GM21723 (cell line): ENCODE measurements at regions not wholly inside any gene's neighbourhood (a gene's known extent, or its start where the extent isn't known, plus 50 kb on each side); places are given as distances from the start of the nearest gene placed in this dataset.

ENCODE experiments used
- ATAC-seq: cut with Tn5 transposase; IDR thresholded peaks from one replicate; pipeline ENCODE4 v1.9.1; 2021; ENCODE audit warnings: mild to moderate bottlenecking, moderate library complexity; ENCODE audit not compliant: unreplicated experiment

DNA sequence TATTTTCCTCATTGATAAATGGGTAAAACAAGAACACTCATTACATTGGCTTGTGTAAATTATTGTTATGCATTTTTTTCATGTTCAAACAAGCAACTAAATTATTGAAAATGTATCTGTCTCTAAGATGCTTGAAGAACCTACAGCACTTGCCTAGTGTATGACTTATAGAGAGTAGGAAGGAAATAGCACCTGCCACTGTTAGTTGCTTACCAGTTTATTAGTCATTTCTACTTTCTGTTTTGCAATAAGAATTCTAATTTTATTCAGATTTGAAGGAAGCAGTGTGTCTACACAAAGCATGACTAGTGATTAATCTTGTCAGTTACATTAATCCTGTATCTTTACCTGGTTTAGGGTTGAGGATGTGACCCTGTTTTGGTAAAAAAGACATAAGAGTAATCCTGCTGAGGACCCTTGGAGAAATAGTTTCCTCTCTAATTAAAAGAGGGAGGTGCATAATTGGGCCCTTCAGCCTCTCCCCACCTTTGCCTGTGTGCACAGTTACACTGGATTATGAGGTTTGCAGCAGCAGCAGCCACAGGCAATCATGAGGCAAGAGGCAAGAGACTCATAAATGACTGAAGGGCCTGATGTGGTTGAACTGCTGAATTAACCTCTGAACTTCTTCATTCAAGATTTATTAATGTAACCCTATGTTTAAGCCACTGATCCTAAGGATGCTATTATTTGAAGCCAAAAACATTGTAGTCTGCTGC lies 1202.1 kb downstream of the ADGRL3 start:
- no peak for ATAC-seq

DNA sequence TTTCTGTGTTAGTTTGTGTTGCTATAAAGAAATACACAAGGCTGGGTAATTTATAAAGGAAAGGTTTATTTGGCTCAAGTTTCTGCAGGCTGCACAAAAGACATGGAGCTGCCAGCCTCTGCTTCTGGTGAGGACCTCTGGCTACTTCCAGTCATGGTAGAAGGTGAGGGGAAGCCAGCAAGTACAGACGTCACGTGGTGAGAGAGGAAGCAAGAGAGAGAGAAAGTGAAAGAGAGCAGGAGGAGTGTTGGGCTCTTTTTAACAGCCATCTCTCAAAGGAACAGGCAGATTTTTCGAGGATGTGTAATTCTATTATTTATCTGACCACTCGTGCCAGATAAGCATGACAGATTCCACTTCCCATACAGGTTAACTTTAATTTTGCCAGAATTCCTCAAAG lies 1199.1 kb downstream of the ADGRL3 start:
- ATAC-seq, result no peak

DNA sequence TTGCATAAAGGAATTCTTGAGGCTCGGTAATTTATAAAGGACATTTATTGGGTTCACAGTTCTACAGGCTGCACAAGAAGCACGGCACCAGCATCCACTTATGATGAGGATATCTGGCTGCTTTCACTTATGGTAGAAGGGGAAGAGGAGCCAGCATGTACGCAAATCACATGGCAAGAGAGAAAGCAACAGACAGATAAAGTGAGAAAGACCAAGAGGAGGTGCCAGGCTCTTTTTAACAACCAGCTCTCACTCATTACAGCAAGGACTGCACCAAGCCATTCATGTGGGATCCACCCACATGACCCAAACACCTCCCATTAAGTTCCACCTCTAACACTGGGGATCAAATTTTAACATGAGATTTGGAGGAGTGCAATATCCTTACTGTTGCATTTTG lies 1198.2 kb downstream of the ADGRL3 start:
- no peak for ATAC-seq

GRCh38 chr4:62394766-62395165 lies 1194.6 kb downstream of the ADGRL3 start:
- no peak for ATAC-seq

DNA sequence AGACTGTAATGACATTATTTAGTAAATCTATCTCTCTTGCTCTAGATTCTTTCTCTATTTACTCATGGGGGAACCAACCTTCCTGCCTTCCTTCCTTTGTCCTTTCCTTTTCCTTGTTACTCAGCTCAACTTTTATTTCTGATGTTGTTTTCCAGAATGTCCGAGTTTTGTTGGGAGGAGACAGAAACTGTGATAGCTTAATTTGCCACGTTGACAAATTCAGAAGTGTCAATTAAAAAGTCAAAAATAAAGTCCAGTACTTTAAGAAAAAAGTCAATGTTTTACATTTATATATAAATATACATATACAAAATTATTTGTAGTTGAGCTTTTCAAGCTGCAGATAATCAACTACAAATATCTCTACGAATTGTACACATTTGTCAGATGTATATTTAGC lies 1187.7 kb downstream of the ADGRL3 start:
- no peak for ATAC-seq

DNA sequence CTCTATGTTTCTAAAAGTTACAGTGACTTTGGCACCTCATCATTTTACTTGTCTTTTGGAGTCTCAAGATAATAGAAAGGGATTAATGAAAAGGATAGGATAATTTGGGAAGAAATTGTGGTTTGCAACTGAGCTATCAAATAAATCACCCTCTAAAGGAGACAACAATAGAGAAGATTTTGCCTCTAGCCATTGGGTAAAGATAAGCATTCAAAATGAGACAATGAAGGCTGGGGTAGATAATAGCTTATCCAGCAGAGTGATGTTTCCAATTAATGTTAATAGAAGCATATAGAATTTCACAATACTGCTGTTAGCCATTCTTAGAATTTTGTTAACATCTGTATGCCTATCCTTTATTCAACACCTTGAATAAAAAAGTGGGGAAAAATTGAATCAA lies 1177.6 kb downstream of the ADGRL3 start:
- no peak for ATAC-seq

DNA sequence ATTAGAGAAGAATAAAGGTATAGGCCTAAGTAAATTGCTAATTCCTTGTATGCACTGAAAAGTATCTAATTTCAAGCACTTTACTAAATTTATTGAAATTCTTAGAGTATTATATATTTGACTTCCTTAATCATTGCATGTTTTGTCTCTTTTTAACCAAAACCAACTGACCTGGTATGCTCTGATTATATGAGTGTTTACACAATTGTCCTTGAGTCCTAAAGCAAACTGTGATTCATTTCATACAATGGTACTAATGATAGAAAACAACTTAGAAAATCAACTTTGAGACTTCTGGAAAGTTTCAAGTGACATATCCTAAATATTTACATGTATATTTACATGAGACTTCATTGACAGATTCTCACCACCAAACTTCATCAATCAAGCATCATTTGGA lies 1177.1 kb downstream of the ADGRL3 start:
- no peak for ATAC-seq

DNA sequence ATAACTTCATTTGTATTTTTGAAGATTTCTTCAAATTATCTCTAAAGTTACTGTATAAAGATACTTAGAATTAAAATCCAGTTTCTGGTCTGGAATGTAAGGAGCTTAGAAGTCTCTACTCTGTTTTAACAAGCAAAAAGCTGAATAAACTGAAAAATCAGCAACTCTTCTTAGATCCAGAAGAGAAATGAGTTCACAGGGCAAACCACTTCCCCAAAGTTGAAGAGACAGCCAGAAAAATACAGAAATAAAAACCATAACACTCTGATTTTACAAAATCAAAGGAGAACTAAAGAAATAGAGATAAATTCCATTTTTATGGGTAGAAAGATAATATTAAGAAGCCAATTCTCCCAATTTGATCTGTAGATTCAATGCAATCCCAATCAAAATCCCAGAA lies 1166.8 kb downstream of the ADGRL3 start:
- no peak for ATAC-seq

- no peak for ATAC-seq
These were observed 1160.0 kb downstream of the ADGRL3 start for GRCh38 chr4:62360156-62360545.

DNA sequence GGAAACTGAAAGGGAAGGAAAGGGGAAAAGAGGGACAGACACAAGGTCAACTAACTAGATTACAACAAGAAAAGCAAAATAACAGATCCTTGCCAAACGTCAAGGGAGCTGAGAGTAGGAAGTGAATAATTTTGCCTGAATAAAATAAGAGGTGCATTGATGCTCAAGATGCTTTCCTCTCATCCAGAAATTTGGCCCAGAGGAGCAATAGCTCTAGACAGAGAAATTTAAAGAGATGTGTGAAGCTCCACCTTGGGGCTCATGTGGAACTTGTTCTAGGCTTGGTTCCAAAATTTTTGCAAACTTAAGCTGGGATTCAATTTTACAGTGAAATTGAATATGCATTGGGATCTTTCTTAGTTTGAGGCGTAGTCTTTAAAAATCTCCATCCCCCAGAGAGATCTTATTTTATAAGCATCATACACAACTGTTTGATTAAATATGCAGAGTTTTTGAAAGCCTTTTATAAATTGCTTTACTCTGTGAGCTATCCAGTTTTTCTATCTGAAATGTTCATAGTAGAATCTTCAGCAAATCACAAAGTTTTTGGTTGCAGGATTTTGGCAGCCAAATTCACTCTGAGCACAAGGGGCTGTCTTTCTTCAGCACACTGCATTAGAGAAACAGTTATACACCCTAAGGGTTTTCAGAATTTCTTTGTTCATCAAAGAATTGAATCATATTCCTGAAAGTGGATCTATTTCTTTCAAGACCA lies 1159.5 kb downstream of the ADGRL3 start:
- ATAC-seq, result no peak

DNA sequence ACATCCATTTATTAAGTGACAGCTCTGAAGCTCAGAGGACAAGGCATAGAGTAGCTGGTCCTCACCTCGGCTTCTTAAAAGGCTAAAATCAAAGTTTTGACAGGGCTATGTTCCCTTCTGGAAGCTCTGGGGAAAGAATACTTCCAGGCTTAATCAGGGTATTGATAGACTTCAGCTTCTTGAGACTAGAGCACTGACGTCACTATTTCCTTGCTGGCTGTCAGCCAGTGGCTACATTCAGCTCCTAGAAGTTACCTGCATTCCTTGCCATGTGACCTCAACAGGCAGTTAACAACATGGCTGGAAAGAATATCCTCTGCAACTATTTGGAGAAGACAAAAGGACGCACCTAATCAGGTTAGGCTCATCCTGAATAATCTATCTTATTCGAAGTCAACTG lies 1144.8 kb downstream of the ADGRL3 start:
- ATAC-seq, result no peak

DNA sequence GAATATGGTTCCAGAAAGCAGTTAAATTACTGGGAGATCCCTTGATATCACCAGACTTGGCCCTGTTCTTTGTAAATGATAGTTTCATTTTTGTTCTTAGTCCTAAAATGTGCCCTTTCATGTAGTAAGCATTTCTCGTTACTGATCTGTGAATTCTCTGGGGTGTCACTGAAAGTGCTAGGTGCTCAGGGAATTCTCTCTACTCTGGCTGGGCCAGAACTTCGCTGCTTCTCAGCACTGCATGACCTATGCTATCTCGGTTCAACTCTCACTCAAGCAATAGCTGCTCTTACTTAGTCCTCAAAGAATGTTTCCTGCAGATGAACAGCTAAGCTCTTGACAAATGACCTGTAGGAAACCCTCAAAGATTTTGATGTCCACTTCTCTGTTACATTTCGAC lies 1144.3 kb downstream of the ADGRL3 start:
- ATAC-seq, result no peak

- no peak for ATAC-seq
These were observed 1142.2 kb downstream of the ADGRL3 start for GRCh38 chr4:62342346-62342745.

- no peak for ATAC-seq
These were observed 1128.4 kb downstream of the ADGRL3 start for GRCh38 chr4:62328526-62328925.

GRCh38 chr4:62327612-62328297 lies 1127.6 kb downstream of the ADGRL3 start:
- ATAC-seq, result no peak

- no peak for ATAC-seq
These were observed 1124.1 kb downstream of the ADGRL3 start for GRCh38 chr4:62324215-62324614.

GRCh38 chr4:62320612-62321011 lies 1120.5 kb downstream of the ADGRL3 start:
- ATAC-seq, result no peak

- ATAC-seq, result no peak
These were observed 1102.6 kb downstream of the ADGRL3 start for GRCh38 chr4:62302710-62303109.

DNA sequence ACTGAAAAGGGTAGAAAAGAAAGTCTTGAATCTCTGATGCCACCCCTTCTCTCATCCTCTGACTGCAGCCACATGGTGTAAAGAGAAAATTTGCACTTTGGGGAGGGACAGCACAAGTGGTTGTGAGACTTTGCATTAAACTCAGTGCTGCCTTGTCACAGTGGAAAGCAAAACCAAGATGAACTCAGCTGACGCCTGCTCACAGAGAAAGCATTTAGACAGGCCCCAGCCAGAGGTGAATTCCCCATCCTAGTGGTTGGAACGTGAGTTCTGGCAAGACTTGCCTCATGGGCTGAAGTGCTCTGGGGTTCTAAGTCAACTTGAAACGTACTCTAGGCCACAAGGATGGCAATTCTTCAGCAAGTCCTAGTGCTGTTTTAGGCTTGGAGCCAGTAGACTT lies 1101.4 kb downstream of the ADGRL3 start:
- no peak for ATAC-seq

DNA sequence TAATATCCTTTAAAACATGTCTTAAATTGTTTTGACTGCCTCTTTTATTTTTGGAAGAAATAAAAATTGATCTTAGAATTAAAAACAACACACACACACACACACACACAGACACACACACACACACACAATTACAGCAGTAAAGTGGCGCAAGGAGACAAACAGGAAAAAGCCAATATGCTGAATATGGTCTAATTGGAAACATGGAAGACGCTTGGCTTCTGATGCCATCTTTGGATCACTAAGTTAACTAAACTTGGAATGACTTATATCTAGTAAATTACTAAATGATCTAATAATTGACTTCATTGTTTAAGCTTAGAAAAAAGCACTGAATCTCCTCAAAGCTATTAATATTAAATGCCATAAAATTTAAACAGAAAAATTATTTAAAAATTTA lies 1093.4 kb downstream of the ADGRL3 start:
- ATAC-seq, result no peak

DNA sequence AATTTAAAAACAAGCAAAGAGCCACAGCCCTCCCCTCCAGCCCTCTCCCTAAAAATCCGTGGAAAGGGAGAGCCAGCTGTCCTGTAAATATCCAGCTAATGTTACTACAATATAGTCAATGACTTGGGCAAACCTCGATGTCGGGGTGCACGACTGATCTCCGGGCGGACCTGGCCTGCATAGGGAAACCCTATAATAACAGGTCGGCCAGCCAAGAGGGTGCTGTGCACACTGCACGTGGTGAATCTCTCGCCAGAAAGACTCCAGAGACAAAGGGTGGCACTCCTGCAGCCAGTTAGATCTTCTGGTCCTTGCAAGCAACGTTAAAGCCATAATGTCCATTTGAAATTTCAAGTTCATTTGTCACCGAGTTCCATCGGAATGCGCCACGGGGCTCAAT lies 1092.8 kb downstream of the ADGRL3 start:
- no peak for ATAC-seq
